ENCODE measurements at regions not wholly inside any gene's neighbourhood (a gene's known extent, or its start where the extent isn't known, plus 50 kb on each side); places are given as distances from the start of the nearest gene placed in this dataset.

- no peak for TF ChIP-seq CTCF (IDR thresholded peaks at IDR 0.05)
- no peak for TF ChIP-seq POLR2A (IDR thresholded peaks at IDR 0.05)
These were observed 106.8 kb upstream of the PALMD start for GRCh38 chr1:99539131-99539530.
